HAP-1 (cell line): ENCODE measurements at regions not wholly inside any gene's neighbourhood (a gene's known extent, or its start where the extent isn't known, plus 50 kb on each side); places are given as distances from the start of the nearest gene placed in this dataset.

Experiments used
- DNase-seq, 2 experiments: peaks; one replicate each; pipeline ENCODE4 v3.0.0-alpha.2; 2016 to 2020; ENCODE audit warnings: low spot score in 2 of 2
- H3K27me3 ChIP-seq: fragments of 250-450 bp; sonication (Bioruptor Pico); 2 replicates; pipeline ENCODE4 v1.5.1; 2020; ENCODE audit warnings: low read depth, mild to moderate bottlenecking, moderate library complexity
- H3K36me3 ChIP-seq: fragments of 250-450 bp; sonication (Bioruptor Pico); replicated peaks from 2 replicates; pipeline ENCODE4 v1.5.1; 2020; ENCODE audit warnings: mild to moderate bottlenecking
- H3K4me1 ChIP-seq: fragments of 250-450 bp; sonication (Bioruptor Pico); 2 replicates; pipeline ENCODE4 v1.5.1; 2020; ENCODE audit warnings: mild to moderate bottlenecking
- H3K4me3 ChIP-seq: fragments of 250-450 bp; sonication (Bioruptor Pico); 2 replicates; pipeline ENCODE4 v1.5.1; 2020; ENCODE audit warnings: mild to moderate bottlenecking, moderate library complexity
- H3K9me3 ChIP-seq: fragments of 250-450 bp; sonication (Bioruptor Pico); 2 replicates; pipeline ENCODE4 v1.5.1; 2020; ENCODE audit warnings: mild to moderate bottlenecking, moderate library complexity
- in situ Hi-C: fragments of 300-500 bp; cut with MboI; formaldehyde crosslinking; loops from 3 replicates; pipeline ENCODE4 v1.14.3; 2020; ENCODE audit warnings: low sequenced_read_pairs, inconsistent platforms, mixed read lengths

GRCh38 chr2:16149349-16150243 is 209.2 kb downstream of the MYCN start:
- DNase-seq, result no peak
- H3K36me3 ChIP-seq, result no peaks in the 10 kb centered on the region
- no peaks in the 10 kb centered on the region for H3K9me3 ChIP-seq
- no peaks in the 10 kb centered on the region for H3K4me1 ChIP-seq
- H3K27me3 ChIP-seq, result no peaks in the 10 kb centered on the region
- in situ Hi-C loops, result no loop called here
- no peak overlapping the region for H3K4me3 ChIP-seq

- in situ Hi-C loops, result no loop called here
- no peaks in the 10 kb centered on the region for H3K27me3 ChIP-seq
- no peak for DNase-seq
- no peaks in the 10 kb centered on the region for H3K4me1 ChIP-seq
- no peak overlapping the region for H3K4me3 ChIP-seq
- no peaks in the 10 kb centered on the region for H3K36me3 ChIP-seq
- H3K9me3 ChIP-seq, result no peaks in the 10 kb centered on the region
Observed at GRCh38 chr2:16148632-16149348, 208.4 kb downstream of the MYCN start.

GRCh38 chr2:16142383-16143361 is 202.3 kb downstream of the MYCN start:
- peaks cover 9% of the 10 kb centered on the region for H3K4me1 ChIP-seq
- DNase-seq, result no peak
- H3K9me3 ChIP-seq, result no peaks in the 10 kb centered on the region
- H3K36me3 ChIP-seq, result no peaks in the 10 kb centered on the region
- 0 out of 2 replicates have a peak, but pooled peaks cover 2% of the 10 kb centered on the region for H3K27me3 ChIP-seq
- no peak overlapping the region for H3K4me3 ChIP-seq
- in situ Hi-C loops, result no loop called here

GRCh38 chr2:16141641-16141921 is 201.2 kb downstream of the MYCN start:
- no peak for DNase-seq
- Histone ChIP-seq H3K9me3 (no peaks in the 10 kb centered on the region), H3K36me3 (no peaks in the 10 kb centered on the region), H3K4me1 (peaks cover 9% of the 10 kb centered on the region), H3K4me3 (no peak overlapping the region), H3K27me3 (peaks cover 2% of the 10 kb centered on the region; the same call in 1 of the 2 replicates)
- in situ Hi-C loops, result no loop called here

GRCh38 chr2:16140771-16141640 is 200.7 kb downstream of the MYCN start:
- H3K27me3 ChIP-seq, result peaks cover 2% of the 10 kb centered on the region; the same call in 1 of the 2 replicates
- H3K4me1 ChIP-seq, result peaks cover 9% of the 10 kb centered on the region
- H3K36me3 ChIP-seq, result no peaks in the 10 kb centered on the region
- no peak overlapping the region for H3K4me3 ChIP-seq
- in situ Hi-C loops, result no loop called here
- no peaks in the 10 kb centered on the region for H3K9me3 ChIP-seq
- DNase-seq, result no peak

GRCh38 chr2:16139663-16140615 is 199.6 kb downstream of the MYCN start:
- no peak for DNase-seq
- Histone ChIP-seq H3K36me3 (no peaks in the 10 kb centered on the region), H3K4me3 (no peak overlapping the region), H3K27me3 (peaks cover 2% of the 10 kb centered on the region; the same call in 1 of the 2 replicates), H3K9me3 (no peaks in the 10 kb centered on the region), H3K4me1 (peaks cover 9% of the 10 kb centered on the region)
- in situ Hi-C loops, result no loop called here

- peak; percentile 44 to 53 for DNase-seq
- peaks cover 9% of the 10 kb centered on the region for H3K4me1 ChIP-seq
- peaks cover 2% of the 10 kb centered on the region; the same call in 1 of the 2 replicates for H3K27me3 ChIP-seq
- in situ Hi-C loops, result no loop called here
- no peaks in the 10 kb centered on the region for H3K9me3 ChIP-seq
- no peak overlapping the region for H3K4me3 ChIP-seq
- no peaks in the 10 kb centered on the region for H3K36me3 ChIP-seq
Observed at GRCh38 chr2:16138811-16139662, 198.7 kb downstream of the MYCN start.

GRCh38 chr2:16137080-16137755 is 196.9 kb downstream of the MYCN start:
- no peaks in the 10 kb centered on the region for H3K36me3 ChIP-seq
- H3K9me3 ChIP-seq, result no peaks in the 10 kb centered on the region
- peaks cover 9% of the 10 kb centered on the region for H3K4me1 ChIP-seq
- in situ Hi-C loops, result no loop called here
- DNase-seq, result no peak
- peaks cover 2% of the 10 kb centered on the region; the same call in 1 of the 2 replicates for H3K27me3 ChIP-seq
- no peak overlapping the region for H3K4me3 ChIP-seq

GRCh38 chr2:16136461-16137035 is 196.2 kb downstream of the MYCN start:
- in situ Hi-C loops, result no loop called here
- no peak for DNase-seq
- H3K4me1 ChIP-seq, result peaks cover 9% of the 10 kb centered on the region
- H3K27me3 ChIP-seq, result peaks cover 2% of the 10 kb centered on the region; the same call in 1 of the 2 replicates
- no peaks in the 10 kb centered on the region for H3K9me3 ChIP-seq
- no peaks in the 10 kb centered on the region for H3K36me3 ChIP-seq
- no peak overlapping the region for H3K4me3 ChIP-seq

GRCh38 chr2:16135913-16136310 is 195.6 kb downstream of the MYCN start:
- Histone ChIP-seq H3K4me1 (peaks cover 9% of the 10 kb centered on the region), H3K4me3 (no peak overlapping the region), H3K27me3 (no peaks in the 10 kb centered on the region; the same call in 1 of the 2 replicates), H3K36me3 (no peaks in the 10 kb centered on the region), H3K9me3 (no peaks in the 10 kb centered on the region)
- DNase-seq, result no peak
- in situ Hi-C loops, result no loop called here
